ENCODE measurements at regions not wholly inside any gene's neighbourhood (a gene's known extent, or its start where the extent isn't known, plus 50 kb on each side); places are given as distances from the start of the nearest gene placed in this dataset.

- no peak for TF ChIP-seq CTCF (IDR thresholded peaks at IDR 0.05)
- no peaks in the 10 kb centered on the region for H3K36me3 ChIP-seq
- intact Hi-C loops (cut with DNase I) = no loop called here
- no peaks in the 10 kb centered on the region for H3K9me3 ChIP-seq
- no peak overlapping the region for H3K4me3 ChIP-seq
- peaks cover 5% of the 10 kb centered on the region for H3K27me3 ChIP-seq (ENCODE audit: low read depth)
- no peak overlapping the region for H3K27ac ChIP-seq
- no peaks in the 10 kb centered on the region for H3K4me1 ChIP-seq
- no peak for DNase-seq
- no peak for ATAC-seq
These were observed 63.1 kb upstream of the SDK2 start for GRCh38 chr17:73707358-73707757.

- TF ChIP-seq CTCF (IDR thresholded peaks at IDR 0.05) = peak; percentile 82
- intact Hi-C loops (cut with DNase I) = loop anchor here (10.0 kb wide), 1 partner anchor 285 kb away; no protein-coding TSS in a partner anchor
- Histone ChIP-seq H3K27me3 (ENCODE audit: low read depth) (peaks cover 5% of the 10 kb centered on the region), H3K36me3 (no peaks in the 10 kb centered on the region), H3K4me1 (no peaks in the 10 kb centered on the region), H3K9me3 (no peaks in the 10 kb centered on the region), H3K4me3 (no peak overlapping the region), H3K27ac (no peak overlapping the region)
- no peak for DNase-seq
- peak; percentile 76 to 79 for ATAC-seq
These were observed 65.9 kb upstream of the SDK2 start for GRCh38 chr17:73710095-73710592.

- no peaks in the 10 kb centered on the region for H3K36me3 ChIP-seq
- ATAC-seq (peak in 1 of 2 donors; percentile 46), DNase-seq (no peak)
- intact Hi-C loops (cut with DNase I) = loop anchor here (10.0 kb wide), 1 partner anchor 286 kb away; no protein-coding TSS in a partner anchor
- H3K9me3 ChIP-seq = no peaks in the 10 kb centered on the region
- no peak overlapping the region for H3K4me3 ChIP-seq
- TF ChIP-seq CTCF (IDR thresholded peaks at IDR 0.05) = no peak
- no peaks in the 10 kb centered on the region for H3K4me1 ChIP-seq
- no peak overlapping the region for H3K27ac ChIP-seq
- H3K27me3 ChIP-seq (ENCODE audit: low read depth) = peaks cover 5% of the 10 kb centered on the region
These were observed 66.9 kb upstream of the SDK2 start for GRCh38 chr17:73711184-73711583.

GRCh38 chr17:73711916-73712315 lies 67.7 kb upstream of the SDK2 start:
- ATAC-seq (no peak), DNase-seq (no peak)
- no peaks in the 10 kb centered on the region for H3K9me3 ChIP-seq
- H3K27ac ChIP-seq = no peak overlapping the region
- no peak overlapping the region for H3K4me3 ChIP-seq
- peaks cover 5% of the 10 kb centered on the region for H3K27me3 ChIP-seq (ENCODE audit: low read depth)
- H3K36me3 ChIP-seq = no peaks in the 10 kb centered on the region
- H3K4me1 ChIP-seq = no peaks in the 10 kb centered on the region
- intact Hi-C loops (cut with DNase I) = loop anchor here (10.0 kb wide), 1 partner anchor 287 kb away; no protein-coding TSS in a partner anchor
- no peak for TF ChIP-seq CTCF (IDR thresholded peaks at IDR 0.05)

- intact Hi-C loops (cut with DNase I) = loop anchor here (10.0 kb wide), 1 partner anchor 288 kb away; no protein-coding TSS in a partner anchor
- TF ChIP-seq CTCF (IDR thresholded peaks at IDR 0.05) = no peak
- no peak overlapping the region for H3K4me3 ChIP-seq
- no peak overlapping the region for H3K27ac ChIP-seq
- DNase-seq (no peak), ATAC-seq (no peak)
- H3K4me1 ChIP-seq = no peaks in the 10 kb centered on the region
- H3K27me3 ChIP-seq (ENCODE audit: low read depth) = peaks cover 5% of the 10 kb centered on the region
- no peaks in the 10 kb centered on the region for H3K36me3 ChIP-seq
- H3K9me3 ChIP-seq = no peaks in the 10 kb centered on the region
These were observed 68.9 kb upstream of the SDK2 start for GRCh38 chr17:73713136-73713535.
